ENCODE measurements at regions not wholly inside any gene's neighbourhood (a gene's known extent, or its start where the extent isn't known, plus 50 kb on each side); places are given as distances from the start of the nearest gene placed in this dataset.
A peak's percentile ranks its signal among the peaks of the same experiment; 100 is the strongest.

DNA sequence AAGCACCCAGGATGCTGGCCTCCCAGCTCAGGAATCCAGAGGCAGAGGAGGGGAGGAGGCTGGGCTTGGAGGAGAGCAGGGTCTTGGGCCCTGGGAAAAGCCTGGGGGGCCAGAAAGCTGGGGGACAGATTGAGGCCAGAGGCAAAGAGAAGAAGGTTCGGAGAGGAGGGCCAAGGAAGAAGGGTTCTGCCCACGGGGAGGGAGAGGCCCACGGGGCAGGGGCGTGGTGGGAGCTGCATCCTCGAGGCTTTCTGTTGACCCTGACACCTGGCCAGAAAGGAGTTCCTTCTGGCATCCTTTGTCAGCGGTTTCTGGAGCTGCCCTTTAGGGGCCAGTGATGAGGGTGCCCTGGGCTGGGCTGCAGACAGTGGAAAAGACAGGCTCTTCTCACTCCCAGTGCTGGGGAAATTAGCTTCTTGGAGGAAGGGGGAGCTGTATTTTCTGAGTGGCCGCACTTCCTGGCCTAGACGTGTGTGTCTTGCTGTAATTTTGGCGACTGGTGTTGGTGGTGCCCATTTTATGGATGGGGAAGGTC lies 308.7 kb downstream of the SEC14L1 start:
- DNase-seq, result no peak

DNA sequence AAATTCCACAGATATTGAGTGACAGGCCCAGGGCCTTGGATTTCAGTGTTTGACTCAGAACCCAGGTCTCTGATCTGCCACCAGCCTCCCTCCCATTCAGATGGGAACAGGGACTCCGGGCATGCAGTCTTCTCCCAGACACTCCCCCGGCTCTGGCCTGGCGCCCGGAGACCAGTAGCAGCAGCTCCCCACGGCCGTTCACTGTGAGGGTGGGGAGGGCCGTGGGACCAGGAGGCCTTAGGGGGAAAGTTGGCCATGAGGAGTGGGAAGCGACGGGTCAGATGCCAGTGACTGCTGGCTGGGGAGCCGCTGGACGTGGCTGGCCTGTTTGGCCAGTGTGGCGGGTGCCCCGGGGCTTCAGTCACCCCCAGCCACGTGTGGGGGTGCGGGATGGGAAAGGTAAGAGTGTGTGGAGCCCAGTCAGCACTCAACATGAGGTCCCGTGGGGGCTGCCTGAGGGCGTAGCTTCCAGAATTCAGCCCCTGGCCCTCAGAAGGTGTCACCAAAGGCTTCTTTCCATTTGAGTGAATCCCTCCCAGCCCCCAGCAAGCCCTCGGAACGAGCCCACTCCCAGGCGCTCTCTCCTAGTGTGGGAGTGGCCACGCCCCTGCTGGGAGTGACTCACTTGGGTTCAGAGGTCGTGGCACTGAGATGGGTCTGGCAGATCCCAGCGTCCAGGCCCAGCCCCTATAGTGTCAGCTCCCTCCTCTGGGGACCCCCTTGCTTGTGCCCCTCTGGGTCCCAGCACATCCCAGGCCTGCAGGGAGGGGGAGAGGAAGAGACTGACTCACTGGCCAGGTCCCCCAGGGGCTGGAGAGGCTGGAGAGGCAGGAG lies 309.4 kb downstream of the SEC14L1 start:
- peak in 1 of 6 experiments; percentile 39 for DNase-seq

DNA sequence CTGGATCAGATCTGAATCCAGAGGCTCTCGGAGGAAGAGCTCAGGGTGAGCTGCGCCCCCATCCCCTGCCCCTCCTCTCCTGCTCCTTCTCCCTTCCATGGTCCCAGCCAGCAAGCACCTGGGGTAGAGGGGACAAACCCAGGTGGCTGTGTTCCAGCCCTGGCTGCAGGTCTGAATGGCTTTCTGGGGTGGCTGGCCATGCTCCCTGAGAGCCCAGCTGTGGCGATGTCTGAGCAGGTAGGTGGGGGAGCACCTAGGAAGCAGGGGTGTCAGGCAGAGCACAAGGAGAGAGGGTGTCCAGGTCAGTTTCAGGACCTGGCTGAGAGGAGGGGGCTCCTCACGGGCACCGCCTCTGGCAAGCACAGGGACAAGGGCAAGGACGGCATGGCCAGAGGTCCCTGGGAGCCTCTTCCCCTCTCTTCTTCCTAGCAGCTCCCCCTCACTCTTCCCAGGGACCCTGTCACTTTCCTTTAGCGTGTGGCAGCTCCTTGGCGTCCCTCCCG lies 310.0 kb downstream of the SEC14L1 start:
- DNase-seq, result no peak

DNA sequence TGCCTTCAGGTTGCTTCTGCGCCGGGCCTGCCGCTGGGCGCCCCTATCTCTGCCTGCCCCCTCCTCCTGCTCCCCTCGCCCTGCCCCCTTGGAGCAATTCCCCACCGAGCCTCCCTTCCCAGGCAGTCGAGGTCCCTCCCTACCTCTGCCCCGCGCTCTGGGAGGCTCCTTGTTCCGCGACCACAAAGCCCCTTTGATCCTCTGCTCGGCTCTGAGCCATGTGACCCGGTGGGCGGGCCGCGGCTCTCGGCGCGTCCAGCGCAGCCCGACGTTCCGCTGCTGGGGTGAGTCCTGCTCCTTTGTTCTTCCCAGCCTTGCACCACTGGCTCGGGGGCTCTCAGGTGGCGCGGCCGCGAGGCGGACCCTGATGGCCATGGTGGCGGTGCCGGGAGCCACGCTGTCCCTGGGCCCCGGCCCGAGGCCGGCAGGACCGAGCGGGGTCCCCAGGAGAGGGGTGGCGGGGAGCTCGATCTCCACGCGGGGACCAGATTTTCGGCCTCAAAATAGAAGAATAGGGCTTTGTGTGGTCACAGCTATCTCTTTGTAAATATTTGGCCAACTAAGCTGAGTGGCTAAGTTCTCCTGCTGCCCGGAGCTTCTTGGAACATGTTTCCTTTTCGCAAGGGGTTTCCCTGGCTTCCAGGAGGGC lies 310.6 kb downstream of the SEC14L1 start:
- DNase-seq, result peak; percentile 54 to 74 (median 63)

DNA sequence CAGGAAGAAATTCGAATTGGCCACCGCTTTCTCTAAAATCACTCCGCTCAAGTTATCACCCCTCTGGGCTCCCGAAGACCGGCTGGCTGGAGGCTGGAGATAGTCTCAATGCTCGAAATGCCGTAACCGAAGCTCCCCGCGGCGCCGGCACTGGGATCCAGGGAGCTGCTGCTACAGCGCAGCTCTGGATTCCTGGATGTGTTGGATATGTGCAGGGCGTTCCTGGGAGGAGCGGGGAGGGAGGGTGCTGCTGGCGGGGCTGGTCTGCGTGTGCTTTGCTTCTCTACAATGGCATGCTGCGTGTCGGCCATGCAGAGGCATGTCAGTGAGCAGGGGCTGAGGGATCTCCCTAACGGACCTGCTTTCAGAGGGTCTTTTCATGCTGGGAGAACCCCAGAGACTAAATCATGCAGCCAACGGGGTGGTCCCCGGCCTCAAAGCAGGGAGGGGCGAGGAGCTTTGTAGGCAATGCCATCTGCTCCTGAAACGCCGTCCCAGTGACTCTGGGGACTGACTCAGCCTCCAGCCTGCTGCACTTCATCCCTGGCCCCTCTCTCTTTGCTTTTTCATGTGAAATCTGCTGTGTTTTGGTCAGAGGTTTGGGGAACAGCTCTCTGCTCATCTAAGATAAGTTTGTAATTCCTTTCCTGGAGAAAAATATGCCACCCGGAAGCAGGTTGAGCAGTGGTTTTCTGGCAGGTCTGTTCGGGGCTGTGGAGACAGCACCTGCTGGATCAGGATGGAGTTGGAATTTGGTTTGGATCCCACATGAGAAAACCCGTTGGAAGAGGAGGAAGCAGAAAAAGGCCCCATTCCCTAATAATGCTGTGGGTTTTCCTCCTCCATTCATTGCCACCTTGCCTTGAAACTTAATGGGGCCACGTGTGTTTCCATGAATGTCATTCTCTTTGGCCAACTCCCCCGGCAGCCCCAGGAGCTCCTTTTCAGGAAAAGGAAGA lies 311.4 kb downstream of the SEC14L1 start:
- DNase-seq, result peak in 1 of 6 experiments; percentile 32

GRCh38 chr17:77453613-77454241 lies 313.0 kb downstream of the SEC14L1 start:
- DNase-seq, result peak; percentile 35 to 69 (median 51)

- peak in 4 of 6 experiments; percentile 24 to 45 (median 36) for DNase-seq
Observed at GRCh38 chr17:77454242-77455095, 313.7 kb downstream of the SEC14L1 start.

- peak in 2 of 6 experiments; percentile 21 to 26 for DNase-seq
Observed at GRCh38 chr17:77455111-77455890, 314.5 kb downstream of the SEC14L1 start.

- DNase-seq, result no peak
Observed at GRCh38 chr17:77455891-77456260, 315.1 kb downstream of the SEC14L1 start.

- DNase-seq, result peak in 2 of 6 experiments; percentile 39 to 47
Observed at GRCh38 chr17:77456271-77456950, 315.6 kb downstream of the SEC14L1 start.

- DNase-seq, result peak in 4 of 6 experiments; percentile 20 to 65 (median 40)
Observed at GRCh38 chr17:77456951-77457548, 316.3 kb downstream of the SEC14L1 start.

GRCh38 chr17:77457572-77458201 lies 316.9 kb downstream of the SEC14L1 start:
- peak in 1 of 6 experiments; percentile 18 for DNase-seq

DNA sequence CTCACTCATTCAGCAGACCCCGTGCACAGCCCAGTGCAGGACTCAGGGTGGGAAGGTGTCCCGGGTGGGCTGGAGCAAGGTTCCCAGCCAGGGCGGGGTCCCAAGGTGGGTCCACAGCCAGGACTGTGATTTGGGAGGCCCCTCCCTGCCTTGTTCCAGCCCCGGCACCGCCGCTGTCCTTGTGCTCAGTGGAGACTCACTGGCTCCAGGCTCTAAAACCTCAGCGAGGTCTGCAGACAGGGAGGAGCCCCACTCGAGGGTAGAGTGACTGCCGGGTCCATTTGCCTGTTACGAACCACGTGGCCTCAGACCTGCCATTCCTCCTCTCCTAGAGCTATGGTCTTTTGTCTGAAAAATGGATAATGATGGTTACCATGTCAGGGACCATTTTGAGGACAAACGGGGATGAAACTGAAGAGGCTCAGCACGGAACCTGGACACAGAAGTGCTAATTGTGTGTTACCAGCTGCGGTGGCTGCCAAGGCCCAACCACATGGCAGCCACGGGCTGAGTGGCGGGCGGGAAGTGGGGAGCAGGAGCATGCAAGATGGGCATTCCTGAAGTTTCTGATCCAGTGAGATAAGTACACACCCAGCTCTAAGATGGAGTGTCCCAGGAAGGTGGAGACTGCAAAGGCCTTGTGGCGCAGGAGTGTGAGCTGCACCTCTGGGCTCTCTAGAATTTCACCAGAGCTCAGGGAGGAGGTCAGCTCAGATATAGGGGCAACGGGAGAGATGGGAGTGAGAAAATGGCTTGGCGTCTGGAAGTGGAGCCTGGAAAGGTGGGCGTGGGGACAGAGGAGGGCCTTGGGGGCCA lies 317.6 kb downstream of the SEC14L1 start:
- peak in 3 of 6 experiments; percentile 18 to 59 (median 30) for DNase-seq

DNA sequence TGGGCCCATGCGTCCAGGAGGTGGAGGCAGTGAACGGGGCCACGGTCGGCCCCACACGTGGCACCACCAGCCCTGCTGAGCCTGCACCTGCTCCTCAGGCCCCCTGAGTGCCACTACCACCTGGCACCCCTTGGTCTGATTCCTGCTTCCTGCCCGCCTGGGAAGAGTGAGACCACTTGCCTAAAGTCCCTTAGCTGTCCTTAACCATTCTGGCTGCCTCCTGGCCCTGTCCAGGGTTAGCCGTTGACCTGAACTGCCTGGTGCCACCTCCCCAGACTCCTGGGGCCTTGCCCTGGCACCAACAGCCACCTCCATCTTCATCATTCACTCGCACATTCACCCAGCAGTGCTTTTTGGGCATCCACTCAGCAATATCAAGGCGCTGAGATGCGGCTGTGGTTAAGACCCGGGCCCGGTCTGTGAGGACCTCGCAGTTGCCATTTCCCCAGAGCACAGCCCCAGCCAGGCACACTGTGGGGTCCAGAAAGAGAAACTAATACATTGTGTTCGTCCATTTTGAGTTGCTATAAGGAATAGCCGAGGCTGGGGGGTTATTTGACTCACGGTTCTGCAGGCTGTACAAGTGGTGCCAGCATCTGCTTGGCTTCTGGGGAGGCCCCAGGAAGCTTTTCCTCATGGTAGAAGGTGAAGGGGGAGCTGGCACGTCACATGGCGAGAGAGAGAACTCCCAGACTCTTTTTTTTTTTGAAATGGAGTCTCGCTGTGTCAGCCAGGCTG lies 318.4 kb downstream of the SEC14L1 start:
- peak in 1 of 6 experiments; percentile 48 for DNase-seq

- DNase-seq, result peak in 1 of 6 experiments; percentile 30
Observed at GRCh38 chr17:77460514-77461046, 319.8 kb downstream of the SEC14L1 start.

DNA sequence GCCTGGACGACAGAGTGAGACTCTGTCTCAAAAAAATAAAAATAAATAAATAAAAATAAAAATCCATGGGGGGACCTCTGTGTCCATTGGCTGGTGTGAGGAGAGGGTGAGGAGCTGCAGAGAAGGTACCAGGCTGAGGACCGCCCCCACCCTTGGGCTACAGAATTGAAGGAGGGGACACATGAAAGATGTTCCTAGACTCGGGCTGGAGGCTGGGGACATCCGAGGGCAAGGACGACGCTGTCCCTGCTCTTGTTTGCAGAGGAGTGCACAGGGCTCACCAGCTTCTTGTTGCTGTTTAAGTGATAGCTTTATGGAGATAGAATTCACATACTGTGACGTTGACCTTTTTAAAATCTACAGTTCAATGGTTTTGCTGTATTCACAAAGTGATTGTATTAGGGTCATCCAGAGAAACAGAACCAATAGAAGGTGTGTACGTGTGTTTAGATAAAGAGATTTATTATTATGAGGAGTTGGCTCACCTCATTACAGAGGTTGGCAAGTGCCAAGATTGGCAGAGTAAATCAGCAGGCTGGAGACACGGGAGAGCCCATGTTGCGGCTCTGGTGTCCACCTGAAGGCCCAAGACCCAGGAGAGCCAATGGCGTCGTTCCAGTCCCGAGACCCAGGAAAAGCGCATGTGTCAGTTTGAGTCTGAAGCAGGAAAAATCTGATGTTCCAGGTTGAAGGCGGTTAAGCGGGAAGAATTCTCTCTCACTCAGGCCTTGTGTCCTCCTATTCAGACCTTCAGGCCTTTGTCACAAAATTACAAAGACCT lies 320.7 kb downstream of the SEC14L1 start:
- DNase-seq, result peak in 1 of 6 experiments; percentile 14

Data from stimulated activated naive CD4-positive, alpha-beta T cell (primary cell).